GM18520 (cell line): ENCODE measurements at regions not wholly inside any gene's neighbourhood (a gene's known extent, or its start where the extent isn't known, plus 50 kb on each side); places are given as distances from the start of the nearest gene placed in this dataset.
"Not testable (repeated sequence)": the region's sequence is repeated elsewhere in the genome, so short reads cannot be mapped to it uniquely, and the experiment has no call there.

Source experiments
- ATAC-seq: cut with Tn5 transposase; IDR thresholded peaks from one replicate; pipeline ENCODE4 v1.9.1; 2021; ENCODE audit not compliant: unreplicated experiment

GRCh38 chr15:93759629-93760028 is 471.7 kb upstream of the MCTP2 start:
- ATAC-seq, result no peak

DNA sequence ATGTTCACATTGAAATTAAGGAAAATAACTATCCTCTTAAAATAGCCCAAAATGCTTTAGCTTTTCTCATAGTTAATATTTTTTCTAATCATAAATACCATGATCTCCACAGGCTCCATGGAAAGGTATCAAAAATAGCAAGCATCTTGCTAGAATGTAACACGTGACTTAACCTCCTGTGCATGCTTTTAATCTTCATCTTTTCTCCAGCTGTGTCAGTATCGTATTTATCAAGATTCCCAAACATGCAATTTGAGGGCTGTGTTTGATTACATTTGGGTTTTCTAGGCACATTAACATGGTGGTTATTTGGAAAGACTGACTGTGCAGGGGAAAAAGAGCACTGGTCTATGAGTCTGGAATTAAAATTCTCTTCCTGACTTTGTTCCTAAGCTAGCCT is 472.5 kb upstream of the MCTP2 start:
- ATAC-seq, result no peak

DNA sequence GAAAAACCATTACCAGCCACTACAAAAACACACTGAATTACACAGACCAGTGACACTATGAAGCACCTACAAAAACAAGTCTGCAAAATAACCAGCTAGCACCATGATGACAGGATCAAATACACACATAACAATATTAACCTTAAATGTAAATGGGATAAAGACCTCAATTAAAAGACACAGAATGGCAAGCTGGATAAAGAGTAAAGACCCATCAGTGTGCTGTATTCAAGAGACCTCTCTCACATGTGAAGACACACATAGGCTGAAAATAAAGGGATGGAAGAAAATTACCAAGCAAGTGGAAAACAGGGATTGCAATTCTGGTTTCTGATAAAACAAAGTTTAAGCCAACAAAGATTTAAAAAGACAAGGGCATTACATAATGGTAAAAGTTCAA is 482.7 kb upstream of the MCTP2 start:
- no peak for ATAC-seq

DNA sequence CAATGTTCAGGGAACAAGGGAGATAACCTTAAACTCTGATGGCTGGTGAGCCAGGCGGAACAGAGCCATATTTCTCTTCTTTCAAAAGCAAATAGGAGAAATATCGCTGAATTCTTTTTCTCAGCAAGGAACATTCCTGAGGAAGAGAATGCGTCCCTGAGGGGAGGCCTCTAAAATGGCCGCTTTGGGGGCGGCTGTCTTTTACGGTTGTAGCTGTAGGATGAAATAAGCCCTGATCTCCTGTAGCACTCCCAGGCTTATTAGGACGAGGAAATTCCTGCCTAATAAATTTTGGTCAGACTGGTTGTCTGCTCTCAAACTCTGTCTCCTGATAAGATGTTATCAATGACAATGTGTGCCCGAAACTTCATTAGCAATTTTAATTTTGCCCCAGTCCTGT is 496.4 kb upstream of the MCTP2 start:
- not testable (repeated sequence) for ATAC-seq

DNA sequence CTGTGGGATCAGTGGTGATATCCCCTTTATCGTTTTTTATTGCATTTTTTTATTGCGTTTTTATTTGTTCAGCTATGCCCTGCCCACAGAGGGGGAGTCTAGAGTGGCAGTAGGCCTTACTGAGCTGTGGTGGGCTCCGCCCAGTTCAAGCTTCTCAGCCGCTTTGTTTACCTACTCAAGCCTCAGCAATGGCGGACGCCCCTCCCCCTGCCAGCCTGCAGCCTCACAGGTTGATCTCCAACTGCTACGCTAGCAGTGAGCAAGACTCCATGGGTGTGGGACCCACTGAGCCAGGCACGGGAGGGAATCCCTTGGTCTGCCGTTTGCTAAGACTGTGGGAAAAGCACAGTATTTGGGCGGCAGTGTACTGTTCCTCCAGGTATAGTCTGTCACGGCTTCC is 500.6 kb upstream of the MCTP2 start:
- ATAC-seq, result no peak

- ATAC-seq, result no peak
Observed at GRCh38 chr15:93722165-93722564, 509.2 kb upstream of the MCTP2 start.

- ATAC-seq, result no peak
Observed at GRCh38 chr15:93720607-93721006, 510.8 kb upstream of the MCTP2 start.

DNA sequence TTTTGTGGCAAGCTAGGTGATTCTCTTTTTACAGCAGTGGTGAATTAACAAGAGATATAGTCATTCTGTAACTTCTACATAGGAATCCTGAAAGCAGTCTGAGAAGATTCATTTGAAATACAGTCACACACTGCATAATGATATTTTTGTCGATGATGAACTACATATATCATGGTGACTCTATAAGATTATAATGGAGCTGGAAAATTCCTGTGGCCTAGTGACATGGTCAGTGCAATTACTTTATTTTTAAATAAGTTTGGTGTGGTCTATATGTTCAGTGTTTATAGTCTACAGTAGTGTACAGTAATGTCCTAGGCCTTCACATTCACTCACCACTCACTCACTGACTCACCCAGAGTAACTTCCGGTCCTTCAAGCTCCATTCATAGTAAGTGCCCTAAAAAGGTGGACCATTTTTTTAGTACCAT is 511.4 kb upstream of the MCTP2 start:
- no peak for ATAC-seq

- ATAC-seq, result no peak
Observed at GRCh38 chr15:93716615-93717231, 514.6 kb upstream of the MCTP2 start.

- ATAC-seq, result no peak
Observed at GRCh38 chr15:93709708-93710107, 521.7 kb upstream of the MCTP2 start.

GRCh38 chr15:93708724-93709445 is 522.5 kb upstream of the MCTP2 start:
- ATAC-seq, result no peak

DNA sequence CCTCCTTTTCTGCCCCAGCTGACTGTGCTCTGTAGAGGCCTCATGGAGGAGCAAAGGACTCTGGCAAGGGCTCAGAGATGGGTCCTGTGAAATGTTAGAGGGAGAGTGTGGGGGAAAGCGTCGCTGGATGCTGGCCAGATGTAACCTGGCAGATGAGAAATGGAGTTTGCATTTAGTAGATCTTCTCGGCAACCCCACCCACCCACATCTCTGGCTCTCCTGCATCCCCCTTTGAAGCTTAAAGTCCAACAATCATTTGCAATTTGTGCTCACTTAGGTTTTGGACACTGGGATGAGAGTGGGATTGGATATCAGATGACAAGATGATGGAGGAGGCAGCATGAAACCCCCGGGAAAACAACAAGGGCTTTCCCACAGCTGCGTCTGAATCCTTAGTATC is 523.6 kb upstream of the MCTP2 start:
- no peak for ATAC-seq

DNA sequence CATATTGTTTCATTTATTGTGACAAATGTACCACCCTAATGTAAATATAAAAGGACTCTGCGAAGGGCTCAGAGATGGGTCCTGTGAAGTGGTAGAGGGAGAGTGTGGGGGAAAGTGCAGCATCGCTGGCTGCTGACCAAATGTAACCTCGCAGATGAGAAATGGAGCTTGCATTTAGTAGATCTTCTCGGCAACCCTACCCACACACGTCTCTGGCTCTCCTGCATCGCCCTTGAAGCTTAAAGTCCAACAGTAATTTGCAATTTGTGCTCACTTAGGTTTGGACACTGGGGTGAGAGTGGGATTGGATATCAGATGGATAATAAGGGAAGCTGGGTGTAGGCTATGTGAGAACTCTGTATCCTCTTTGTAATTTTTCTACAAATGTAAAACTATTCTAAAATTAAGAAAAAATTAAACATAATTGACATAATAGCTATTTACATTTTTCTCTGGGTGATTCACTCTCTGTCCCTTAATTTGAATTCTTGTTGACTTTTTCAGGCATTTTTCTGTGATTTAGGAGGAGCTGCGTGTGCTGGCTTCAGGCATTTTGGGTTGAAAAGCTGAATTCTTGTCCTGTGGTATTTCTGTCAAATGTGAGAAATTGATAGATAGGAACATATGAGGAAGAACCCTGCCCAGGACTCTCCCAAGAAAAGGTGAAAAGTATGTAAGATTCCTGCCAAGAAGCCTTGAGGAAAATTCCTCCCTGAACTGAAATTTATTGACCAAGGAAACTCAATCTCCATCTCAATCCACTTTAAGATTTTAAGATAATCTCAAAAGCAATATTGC is 524.7 kb upstream of the MCTP2 start:
- ATAC-seq, result no peak

- no peak for ATAC-seq
Observed at GRCh38 chr15:93705753-93706455, 525.5 kb upstream of the MCTP2 start.

DNA sequence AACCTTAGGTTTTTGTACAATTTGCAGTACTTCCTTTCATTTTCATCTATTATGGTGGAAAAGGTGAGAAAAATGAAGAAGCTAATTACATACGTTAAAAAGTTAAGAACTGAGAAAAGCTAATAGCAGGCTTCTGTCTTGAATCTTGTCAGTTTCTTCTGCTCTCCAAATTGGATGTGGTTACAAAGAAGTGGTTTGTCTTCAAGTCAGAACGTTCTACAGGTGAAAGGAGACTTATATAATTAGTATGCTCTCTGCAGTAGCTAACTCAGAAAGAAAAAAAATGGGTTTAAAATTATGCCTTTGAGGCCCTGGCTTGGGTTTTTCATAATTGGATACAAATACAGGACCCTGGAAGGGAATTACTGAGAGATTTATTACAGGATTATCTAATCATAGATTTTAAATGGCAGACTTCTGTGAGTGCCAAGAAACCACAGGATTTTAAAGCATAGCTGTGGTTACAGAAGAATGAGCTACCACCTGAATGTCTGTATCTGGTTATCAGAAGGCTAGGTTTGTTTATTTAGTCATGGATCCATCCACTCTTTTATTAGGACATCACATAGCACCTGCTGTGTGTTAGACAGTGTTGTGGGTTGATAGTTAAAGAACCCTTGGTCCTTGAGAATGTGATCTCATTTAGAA is 528.1 kb upstream of the MCTP2 start:
- ATAC-seq, result no peak

GRCh38 chr15:93700051-93700450 is 531.3 kb upstream of the MCTP2 start:
- no peak for ATAC-seq

DNA sequence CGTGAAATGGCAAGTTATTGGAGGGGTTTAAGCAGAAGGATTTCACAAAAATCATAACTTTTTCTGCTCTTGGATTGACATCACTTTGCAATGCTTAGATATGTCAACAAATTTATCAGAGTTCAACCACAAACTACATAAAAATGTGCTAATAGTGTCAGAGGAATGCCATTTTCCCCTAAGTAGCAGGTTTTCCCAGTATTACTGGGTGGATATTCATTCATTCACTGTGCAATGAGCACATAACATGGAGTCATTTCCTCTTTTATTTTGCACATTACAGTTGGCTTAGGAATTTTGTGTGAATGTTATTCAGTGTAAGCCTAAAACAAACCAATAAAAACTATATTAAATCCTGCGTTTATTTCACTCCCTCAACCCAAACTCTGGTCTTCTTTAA is 537.3 kb upstream of the MCTP2 start:
- no peak for ATAC-seq

- no peak for ATAC-seq
Observed at GRCh38 chr15:93683651-93684050, 547.7 kb upstream of the MCTP2 start.

- ATAC-seq, result no peak
Observed at GRCh38 chr15:93671387-93671943, 559.9 kb upstream of the MCTP2 start.

- no peak for ATAC-seq
Observed at GRCh38 chr15:93670931-93671330, 560.4 kb upstream of the MCTP2 start.
